Bronchial epithelial cell (primary cell): ENCODE measurements at regions not wholly inside any gene's neighbourhood (a gene's known extent, or its start where the extent isn't known, plus 50 kb on each side); places are given as distances from the start of the nearest gene placed in this dataset.
A peak's percentile ranks its signal among the peaks of the same experiment; 100 is the strongest.

ENCODE experiments used
- DNase-seq: peaks from one replicate; pipeline ENCODE4 v3.0.0-alpha.2; 2010; ENCODE audit warnings: low read depth
- FAIRE-seq: peaks from 2 replicates; lab custom pipeline; 2011; peaks lifted over from hg19 to GRCh38; lab: Jason Lieb, UNC
- H3K27me3 ChIP-seq: 2 replicates; pipeline ENCODE4 v1.5.1; 2011; ENCODE audit warnings: low read length; ENCODE audit not compliant: control insufficient read depth, insufficient read depth
- H3K36me3 ChIP-seq: 2 replicates; pipeline ENCODE4 v1.5.1; 2011; ENCODE audit warnings: low read length; ENCODE audit not compliant: control insufficient read depth, insufficient read depth
- H3K4me3 ChIP-seq: 2 replicates; pipeline ENCODE4 v1.5.1; 2011; ENCODE audit warnings: mild to moderate bottlenecking, low read depth, low read length, control low read depth
- TF ChIP-seq, protein P1 (sequence below): IDR thresholded peaks from 2 replicates; pipeline ENCODE4 v1.5.1; 2011; ENCODE audit warnings: mild to moderate bottlenecking, moderate library complexity, low read length, control low read depth, inconsistent platforms; ENCODE audit not compliant: insufficient read depth, severe bottlenecking

DNA sequence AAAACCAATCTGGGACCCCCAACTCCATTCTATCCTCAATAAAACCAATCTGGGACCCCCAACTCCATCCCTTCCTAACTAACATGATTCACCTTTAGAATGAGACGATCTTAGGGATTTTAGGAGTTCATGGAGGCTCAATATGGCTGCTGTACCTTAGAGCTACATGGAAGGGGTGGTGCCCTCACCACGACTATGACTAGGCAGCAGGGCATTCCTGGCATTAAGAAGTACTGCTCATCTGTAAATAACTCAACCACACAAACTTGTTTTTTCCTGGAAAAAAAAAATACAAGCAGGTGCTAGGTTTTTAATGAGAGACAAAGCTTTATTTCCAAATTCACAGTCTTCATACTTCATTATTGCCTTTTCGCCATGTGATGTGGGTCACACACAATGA lies 346.5 kb upstream of the FAT1 start:
- DNase-seq (peak; percentile 20), FAIRE-seq (no peak)
- no peaks in the 10 kb centered on the region for H3K36me3 ChIP-seq
- TF ChIP-seq, protein P1, sequence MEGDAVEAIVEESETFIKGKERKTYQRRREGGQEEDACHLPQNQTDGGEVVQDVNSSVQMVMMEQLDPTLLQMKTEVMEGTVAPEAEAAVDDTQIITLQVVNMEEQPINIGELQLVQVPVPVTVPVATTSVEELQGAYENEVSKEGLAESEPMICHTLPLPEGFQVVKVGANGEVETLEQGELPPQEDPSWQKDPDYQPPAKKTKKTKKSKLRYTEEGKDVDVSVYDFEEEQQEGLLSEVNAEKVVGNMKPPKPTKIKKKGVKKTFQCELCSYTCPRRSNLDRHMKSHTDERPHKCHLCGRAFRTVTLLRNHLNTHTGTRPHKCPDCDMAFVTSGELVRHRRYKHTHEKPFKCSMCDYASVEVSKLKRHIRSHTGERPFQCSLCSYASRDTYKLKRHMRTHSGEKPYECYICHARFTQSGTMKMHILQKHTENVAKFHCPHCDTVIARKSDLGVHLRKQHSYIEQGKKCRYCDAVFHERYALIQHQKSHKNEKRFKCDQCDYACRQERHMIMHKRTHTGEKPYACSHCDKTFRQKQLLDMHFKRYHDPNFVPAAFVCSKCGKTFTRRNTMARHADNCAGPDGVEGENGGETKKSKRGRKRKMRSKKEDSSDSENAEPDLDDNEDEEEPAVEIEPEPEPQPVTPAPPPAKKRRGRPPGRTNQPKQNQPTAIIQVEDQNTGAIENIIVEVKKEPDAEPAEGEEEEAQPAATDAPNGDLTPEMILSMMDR: no peak
- no peak overlapping the region for H3K4me3 ChIP-seq
- H3K27me3 ChIP-seq: no peaks in the 10 kb centered on the region

DNA sequence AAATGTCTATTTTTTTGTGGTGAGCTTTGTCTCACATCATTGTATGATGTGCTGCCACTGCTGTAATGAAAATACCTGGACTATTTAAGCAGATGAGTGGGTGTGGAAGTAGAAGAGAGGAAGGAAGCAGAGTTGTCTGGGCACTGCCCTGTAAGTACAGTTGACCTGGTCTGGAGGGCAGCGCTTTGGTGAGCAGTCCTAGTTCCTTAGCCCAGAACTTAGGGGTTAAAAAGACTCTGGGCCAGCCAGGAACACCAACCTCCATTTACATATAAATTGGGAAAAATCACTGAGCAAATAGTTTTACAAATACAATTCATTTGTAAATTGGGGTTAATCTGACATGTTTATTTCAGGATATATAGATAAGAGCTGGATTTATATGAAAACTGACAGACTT lies 347.1 kb upstream of the FAT1 start:
- TF ChIP-seq, protein P1: no peak
- H3K36me3 ChIP-seq: no peaks in the 10 kb centered on the region
- no peak for DNase-seq
- H3K27me3 ChIP-seq: no peaks in the 10 kb centered on the region
- no peak for FAIRE-seq
- H3K4me3 ChIP-seq: no peak overlapping the region

DNA sequence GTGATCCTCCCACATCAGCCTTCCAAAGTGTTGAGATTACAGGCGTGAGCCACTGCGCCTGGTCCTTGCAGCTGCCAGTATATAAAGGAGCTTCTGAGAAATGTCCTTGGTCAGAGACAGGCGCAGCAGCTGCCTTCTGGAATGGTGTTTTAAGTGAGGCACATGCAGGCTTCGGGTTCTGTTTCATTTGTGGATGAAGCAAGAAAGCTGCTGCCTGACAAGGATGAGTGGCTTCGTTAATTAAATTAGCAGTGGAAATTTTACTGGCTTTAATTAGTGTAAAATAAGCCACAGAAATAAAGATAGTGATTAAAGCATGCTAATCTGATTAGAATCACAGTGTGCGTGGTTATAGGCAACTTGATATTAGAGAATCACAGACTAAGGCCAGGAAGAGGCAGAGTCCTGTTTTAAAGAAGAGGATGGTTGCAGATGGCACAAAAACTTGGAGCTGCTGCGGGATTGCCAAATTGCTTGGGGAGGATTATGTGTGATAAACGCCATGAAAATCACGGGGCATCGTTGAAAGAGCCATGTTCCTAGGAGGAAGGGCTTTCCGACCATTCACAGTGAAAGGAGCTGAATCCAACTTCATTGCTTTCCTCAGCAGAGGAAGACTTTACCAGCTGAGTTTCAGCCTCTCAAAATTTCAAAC lies 348.4 kb upstream of the FAT1 start:
- Histone ChIP-seq H3K36me3 (no peaks in the 10 kb centered on the region), H3K27me3 (no peaks in the 10 kb centered on the region), H3K4me3 (no peak overlapping the region)
- no peak for DNase-seq
- TF ChIP-seq, protein P1: no peak
- FAIRE-seq: no peak

DNA sequence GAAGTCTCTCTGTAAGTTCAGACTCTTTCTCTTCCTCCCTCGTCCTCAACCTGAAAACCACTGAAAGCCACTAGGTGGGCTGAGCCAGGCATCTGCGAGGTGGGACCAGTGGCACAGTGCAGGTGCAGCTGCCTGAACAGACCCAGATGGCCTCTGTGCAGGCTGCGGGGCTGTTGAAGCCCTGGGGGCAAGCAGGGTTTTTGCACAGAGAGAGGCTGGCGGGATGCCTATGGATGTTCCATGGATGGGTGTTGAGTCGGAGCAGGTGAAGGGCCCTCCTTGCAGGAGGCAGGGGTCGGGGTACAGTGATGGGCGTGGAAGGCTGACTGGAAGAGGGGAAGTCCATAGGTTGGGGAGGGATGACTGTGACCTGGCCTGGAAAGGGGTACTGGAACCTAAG lies 350.2 kb upstream of the FAT1 start:
- Histone ChIP-seq H3K27me3 (no peaks in the 10 kb centered on the region), H3K36me3 (no peaks in the 10 kb centered on the region), H3K4me3 (no peak overlapping the region)
- no peak for DNase-seq
- FAIRE-seq: no peak
- TF ChIP-seq, protein P1: no peak

DNA sequence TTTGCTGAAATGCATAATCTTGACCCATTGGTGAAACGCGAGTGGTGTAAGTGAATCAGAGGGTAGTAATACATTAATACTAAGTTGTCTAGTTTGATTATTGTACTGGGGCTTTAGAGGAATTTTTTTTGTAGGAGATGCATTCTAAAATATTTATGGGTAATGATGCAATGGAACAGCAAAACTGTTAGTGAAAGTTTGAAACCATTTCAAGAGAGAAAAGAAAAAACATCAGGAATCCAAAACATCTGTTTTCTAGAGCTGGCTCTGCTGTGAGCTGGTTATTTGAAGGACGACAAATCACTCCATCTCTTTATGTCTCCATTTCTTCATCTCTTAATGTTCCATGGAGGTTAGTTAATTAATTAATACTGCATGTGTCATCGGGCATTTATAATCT lies 351.9 kb upstream of the FAT1 start:
- TF ChIP-seq, protein P1: no peak
- DNase-seq (no peak), FAIRE-seq (no peak)
- Histone ChIP-seq H3K4me3 (no peak overlapping the region), H3K27me3 (no peaks in the 10 kb centered on the region), H3K36me3 (no peaks in the 10 kb centered on the region)
